GM19395 (cell line): ENCODE measurements at regions not wholly inside any gene's neighbourhood (a gene's known extent, or its start where the extent isn't known, plus 50 kb on each side); places are given as distances from the start of the nearest gene placed in this dataset.

Experiments
- ATAC-seq: cut with Tn5 transposase; IDR thresholded peaks from one replicate; pipeline ENCODE4 v1.9.1; 2021; ENCODE audit warnings: mild to moderate bottlenecking, moderate library complexity; ENCODE audit not compliant: unreplicated experiment

DNA sequence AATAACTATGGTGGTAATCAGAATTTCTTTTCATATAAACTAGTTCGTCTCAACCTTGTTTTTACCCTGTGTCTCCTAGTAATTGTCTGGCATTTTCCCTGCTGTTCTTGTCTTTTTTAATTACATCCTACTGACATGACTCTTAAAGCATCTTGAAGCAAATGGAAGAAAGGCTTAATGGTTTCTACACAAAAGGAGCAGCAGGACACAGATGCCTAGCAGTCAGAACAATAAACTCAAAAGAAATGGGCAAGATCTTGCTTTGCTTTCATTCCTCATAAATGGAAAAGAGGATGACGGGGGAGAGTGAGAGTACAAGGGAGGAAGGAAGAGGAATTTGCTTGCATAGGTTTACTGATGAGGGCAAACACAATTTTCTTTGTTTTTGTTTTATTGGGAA, 293.2 kb upstream of the EMCN start:
- ATAC-seq, result no peak

DNA sequence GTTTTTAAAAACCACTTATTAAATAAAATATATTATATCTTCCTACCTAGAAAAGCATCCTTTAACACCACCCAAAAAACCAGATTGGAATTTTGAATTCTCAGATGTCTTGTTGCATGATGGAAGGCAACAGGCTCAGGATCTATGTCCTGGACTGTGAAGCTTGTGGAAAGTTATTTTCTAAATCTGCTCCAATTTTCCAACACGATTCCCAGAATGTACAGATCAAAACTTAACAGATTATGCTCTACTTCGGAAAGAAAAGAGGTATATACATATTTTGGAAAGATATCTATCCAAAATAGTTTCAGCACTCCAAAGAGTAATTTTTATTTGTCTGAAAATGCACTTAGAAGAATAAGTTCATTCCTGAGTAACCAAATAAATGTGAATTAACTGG, 291.7 kb upstream of the EMCN start:
- ATAC-seq, result no peak

DNA sequence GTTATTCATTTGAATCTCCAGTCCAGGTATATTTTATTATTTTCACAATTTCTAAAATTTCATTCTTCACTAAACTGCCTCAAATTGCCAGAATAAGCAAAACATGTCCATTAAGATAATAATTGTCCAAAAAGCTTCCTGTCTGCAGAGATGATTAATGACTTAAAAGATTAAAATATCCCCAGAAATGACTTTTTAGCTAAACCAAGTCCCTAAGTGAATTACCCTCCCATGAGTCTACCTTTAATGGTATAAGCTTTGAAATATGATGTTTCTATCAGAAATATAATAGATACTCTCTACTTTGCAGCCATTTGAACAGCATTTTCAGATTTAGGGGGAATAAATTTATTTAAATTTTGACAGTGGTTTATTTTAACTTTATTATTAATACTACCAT, 289.2 kb upstream of the EMCN start:
- ATAC-seq, result no peak

DNA sequence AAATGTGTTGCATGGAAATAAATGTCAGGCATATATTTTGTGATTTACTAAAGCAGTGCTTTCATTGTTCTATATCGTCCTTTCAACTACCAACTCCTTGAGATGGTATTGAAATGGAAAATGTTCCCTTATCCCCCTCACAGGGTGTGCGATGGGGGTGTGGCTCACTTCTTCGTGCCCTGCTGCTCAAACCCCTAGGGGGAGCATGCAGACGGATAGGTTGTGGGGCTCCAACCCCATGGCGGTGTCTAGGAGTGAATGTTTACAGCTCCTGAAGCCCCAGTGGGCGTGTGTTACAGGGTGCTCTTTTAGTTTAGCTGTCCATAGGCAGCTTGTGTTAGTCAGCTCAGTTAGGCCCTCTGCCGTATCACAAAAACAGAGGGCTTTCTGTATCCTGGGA, 287.7 kb upstream of the EMCN start:
- no peak for ATAC-seq

DNA sequence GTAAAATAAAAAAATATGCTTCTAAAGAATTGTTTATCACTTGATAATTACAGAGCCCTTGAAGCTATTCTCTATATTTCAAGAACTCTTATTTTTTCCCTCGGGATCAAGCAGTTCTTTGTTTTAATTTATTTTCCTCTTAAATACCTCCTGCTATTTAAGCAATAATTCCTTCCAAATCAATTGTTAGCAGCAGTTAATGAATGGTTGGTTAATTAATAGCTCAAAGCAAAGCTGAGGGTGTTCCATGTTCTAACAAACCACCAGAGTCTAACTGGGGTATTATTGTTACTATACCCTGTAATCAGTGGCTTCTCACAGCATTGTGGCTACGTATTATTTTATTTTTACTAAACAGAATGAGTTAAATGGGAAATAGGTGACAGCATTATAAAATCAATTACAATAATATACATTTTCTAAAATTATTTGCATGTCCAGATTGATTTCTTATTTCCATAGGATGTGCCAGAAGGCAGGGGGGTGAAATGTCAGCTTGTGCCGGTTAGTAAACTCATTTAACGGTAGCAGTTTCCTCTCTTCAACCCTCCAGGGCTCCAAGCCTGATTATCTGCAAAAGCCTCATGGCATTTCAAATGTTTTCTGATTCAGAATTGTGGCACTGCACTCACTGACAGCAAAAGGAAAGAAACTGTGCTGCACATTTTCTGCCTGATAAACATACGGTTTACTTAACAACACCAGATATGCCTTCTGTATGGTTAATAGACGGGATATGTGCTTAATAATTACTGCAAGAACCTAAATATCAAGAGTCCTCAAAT, 286.9 kb upstream of the EMCN start:
- ATAC-seq, result no peak

DNA sequence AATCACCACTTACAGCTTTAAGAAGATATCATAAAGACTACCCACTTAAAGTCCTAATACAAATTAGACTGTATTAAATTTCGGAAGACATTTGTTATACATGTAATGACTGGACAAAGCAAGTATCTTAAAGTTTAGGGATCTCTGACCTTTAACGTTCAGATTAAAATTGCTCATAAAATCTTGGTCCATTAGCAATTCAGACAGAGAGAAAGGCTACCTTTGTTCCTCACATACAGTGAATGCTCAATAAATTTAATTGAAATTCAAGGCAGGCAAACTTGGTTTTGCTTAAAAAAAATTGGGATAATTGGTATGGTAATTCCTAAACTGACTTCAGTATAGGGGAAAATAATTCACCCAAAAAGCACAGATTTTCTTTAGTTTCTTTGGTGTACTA, 285.9 kb upstream of the EMCN start:
- ATAC-seq, result no peak

DNA sequence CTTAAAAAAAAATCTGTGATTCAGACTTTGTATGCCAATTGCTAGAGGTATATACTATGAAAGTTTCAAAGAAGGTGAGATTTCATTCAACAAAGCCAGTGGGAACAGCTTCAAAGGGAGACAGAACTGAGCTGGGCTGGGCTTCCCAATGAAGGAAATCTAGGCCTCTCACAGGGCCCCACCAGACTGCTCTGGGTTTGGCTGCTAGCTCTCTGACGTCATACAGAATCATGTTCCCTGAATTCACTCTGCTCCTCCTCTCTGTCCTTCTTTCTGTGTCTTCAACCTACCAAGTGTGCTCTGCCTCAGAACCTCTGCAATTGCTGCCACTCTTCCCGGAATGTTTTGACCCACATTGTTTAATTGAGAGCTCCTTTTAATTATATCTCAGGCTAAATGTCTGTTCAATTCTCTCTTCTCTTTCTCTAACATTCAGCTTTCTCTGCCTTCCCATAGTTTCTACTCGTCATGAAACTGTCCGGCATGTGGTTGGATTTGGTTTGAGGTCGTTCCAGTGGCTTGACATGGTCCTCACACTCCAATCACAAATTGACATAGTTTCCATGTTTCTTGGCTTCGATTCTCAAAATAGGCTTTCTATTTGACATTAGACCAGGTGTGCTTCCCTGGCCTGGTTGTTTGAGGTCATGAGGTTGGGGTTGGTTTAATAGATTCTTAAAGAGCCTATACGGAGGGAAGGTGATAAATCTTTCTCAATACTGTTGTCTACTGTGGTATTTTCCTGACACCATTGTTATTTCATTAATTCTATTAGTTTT, 282.1 kb upstream of the EMCN start:
- ATAC-seq, result no peak

DNA sequence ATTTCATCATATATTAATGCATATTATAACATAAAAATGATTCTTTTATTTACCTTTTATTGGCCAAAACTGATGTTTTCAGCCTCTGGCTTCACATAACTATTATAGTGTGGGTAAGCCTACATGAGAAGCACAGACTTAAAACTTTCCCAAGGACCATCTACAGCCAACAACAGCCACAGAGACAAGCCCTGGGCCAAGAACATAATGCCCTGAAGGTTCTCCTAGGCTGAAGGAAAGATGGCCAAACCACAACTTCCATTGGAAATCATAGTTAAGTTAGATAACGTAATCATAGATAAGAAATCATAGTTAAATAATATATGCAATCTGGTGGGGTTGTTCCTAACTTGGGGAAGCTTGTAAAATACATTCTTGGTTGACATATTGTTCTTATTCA, 280.0 kb upstream of the EMCN start:
- no peak for ATAC-seq

DNA sequence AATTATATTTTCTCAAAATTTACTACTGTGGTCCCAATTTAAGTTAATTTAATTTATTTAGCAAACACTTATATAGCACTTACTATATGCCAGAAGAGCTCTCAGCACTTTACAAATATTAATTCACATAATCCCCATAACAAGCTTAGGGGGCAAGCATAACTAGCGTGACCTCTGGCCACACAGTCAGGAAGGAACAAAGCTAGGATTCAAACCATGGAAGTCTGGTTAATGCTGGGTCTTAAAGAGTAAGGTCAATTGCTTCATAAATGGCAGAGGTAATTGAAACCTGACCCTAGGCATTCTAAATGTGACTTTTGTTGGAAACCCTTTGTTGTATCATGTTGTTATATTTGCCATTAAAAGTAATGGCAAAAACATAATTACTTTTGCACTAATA, 279.5 kb upstream of the EMCN start:
- no peak for ATAC-seq

DNA sequence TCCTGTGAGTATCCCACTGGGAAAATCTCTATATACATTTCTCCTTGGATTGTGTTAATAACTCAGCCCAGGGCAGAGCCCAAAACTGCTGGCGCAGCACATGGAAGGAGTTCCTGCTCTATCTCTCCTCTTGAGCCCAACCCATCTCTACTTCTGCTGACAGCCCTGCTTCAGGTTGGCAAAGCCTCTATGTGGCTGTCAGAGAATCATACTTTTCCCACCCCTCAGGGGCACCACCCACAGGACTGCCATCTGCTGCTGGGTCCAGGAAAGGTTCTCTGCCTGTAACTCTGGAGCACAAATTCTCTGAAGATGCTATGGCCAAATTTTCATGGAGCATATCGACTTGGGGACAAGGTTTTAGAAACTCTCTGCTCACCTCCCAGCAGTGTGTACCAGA, 278.5 kb upstream of the EMCN start:
- ATAC-seq, result no peak

DNA sequence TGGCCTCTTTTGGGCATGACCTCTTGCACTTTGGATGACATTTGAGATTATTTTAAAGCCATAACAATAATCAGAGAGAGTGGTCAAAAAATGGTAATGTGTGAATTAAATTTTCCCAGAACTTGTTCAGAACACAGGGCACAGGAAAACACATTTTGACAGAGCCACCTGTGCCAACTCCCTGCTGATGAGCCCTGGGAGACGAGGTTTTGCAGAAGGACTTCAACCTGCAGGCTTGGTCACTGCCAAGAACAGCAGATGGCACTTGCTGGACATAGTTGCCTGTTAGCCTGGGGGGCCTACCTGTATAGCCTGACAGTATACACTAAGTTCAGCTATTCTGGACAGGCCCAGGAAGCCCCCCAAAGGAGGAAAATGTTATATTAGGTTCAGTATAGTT, 277.8 kb upstream of the EMCN start:
- no peak for ATAC-seq

DNA sequence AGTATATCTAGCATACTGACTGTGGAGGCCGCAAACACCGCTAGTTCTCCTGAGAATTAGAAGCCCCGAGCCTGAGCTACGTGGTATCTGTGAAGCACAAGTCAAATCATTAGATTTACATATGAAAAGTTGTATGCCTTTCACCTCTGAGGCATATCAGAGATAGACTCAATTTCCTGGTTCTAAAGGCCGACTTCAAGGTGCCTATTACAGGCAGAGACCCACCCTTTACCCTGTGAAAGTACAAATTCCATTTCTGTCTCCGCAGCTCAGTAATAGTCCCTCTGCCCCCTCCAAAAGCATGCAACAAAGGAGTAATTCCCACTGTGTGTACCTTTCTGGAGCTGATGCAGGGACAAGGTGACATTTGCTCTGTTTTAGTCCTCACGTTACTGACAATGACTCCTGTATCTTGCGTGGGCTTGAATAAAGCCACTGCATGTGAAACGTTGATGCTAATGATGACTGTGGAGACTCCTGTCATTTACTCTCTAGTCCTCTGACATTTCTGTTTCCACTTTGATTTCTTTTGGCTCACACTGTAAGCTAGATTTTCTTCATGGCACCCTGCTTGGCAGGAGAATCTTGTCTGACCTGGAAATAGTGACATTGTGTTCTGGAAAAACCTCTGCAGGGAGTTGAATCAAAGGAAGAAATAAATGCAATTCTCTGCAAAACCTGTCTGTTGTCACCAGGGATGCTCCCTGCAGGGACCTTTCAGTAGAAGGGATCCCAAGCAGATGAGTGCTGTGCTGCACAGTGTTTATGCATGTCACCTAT, 273.2 kb upstream of the EMCN start:
- ATAC-seq, result no peak

DNA sequence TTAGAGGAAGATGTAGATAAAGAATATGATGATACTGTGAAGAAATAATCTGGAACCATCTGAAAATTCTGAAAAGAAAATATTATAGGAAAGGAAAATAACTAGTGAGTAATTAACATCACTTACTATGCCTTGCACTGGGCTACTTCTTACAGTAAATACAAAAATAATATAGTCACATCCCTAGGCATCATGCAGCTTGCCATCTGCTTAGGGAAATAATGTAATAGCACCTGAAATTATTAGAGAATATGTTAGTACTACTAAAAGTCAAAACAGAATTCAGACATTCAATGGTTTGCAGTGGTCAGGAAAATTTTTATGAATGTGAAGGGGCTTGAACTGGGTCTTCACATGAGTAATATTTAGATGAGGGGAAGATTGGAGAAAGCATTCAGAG, 272.2 kb upstream of the EMCN start:
- ATAC-seq, result no peak

DNA sequence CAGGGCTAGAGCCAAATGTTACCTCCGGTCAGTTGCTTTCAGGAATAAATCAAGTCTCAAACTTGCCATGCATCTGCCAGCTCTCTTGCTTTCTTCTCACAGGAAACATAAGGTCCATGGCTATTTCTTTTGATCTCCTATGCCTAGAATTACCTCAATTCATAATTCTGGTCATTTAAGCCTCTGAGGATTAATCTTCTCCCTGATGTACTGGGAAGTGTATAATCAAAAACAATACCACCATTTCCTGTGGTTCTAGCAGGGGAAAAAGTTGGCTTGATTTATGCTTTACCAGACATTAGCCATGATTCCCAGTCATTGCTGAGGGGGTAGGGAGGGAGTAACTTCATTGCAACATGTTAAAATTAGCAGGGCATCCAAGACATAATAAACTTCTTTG, 268.7 kb upstream of the EMCN start:
- ATAC-seq, result no peak

DNA sequence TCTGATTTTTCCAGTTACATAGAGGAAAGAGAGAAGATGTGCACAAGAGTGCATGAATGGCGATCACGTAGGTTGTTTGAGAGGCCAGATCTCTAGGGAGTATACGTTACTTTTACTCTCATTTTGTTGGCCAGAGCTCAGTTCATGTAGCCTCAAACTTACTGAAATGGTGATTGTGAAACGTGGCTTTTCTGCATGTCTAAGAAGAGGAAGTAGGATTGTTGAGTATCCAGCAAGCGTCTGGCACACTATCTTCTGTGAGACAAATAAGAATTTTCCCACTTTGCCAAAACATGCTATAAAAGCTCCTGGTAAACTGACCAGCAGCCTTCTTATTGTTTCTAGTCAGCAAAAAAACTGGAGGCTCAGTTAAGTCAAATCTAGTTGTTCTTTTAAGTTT, 264.5 kb upstream of the EMCN start:
- no peak for ATAC-seq

DNA sequence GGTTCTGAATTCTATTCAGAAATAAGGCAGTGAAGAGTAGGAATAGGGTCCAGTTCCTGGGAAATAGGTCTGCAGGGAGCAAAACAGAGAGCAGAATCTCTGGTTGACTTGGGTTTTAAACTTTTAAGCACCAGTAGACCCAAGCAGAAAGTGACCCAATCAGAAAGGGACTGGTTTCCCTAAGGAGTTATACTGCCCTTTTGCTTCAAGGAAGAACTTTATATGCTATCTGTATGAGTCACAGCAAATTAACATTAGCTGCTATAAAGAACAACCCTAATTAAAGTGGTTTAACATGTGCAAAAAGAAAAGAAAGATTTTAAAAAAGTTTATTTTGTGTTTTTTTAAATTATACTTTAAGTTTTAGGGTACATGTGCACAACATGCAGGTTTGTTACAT, 263.6 kb upstream of the EMCN start:
- no peak for ATAC-seq

DNA sequence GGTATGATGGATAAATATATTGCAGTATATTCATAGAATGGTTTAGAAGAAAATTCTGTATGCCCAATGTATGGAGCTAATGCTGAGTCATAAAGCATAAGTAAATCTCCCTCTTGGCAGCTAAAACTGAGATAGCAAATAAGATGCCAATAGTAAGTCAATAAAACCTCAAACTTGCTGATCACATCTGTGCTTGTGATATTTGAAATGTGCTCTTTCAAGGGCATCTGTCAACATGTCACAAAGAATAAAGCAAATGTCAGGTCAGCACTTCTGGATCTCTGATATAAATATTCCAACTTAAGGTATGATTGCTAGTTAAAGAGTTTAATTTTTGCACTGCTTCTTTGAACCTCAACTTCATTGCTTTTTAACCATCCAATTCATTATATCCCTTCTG, 262.3 kb upstream of the EMCN start:
- no peak for ATAC-seq

DNA sequence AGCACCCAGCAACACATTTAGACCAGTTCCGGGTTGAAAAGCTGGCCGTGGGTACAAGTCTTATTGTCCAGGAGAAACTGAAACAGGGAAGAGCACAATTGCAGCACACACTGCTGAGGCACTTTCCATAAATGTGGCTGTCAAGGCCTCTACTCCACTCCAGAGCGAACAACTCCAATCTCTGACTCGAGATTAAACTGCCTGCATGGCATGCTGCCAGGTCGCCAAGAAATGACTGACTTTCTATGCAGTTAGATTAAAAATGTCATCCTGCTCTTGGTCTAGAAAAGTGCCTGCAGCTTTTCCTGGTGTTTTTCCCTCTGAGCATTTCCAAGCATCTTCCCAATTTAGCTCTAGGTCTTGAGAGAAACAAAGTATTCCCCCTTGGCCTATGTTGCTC, 260.6 kb upstream of the EMCN start:
- no peak for ATAC-seq

DNA sequence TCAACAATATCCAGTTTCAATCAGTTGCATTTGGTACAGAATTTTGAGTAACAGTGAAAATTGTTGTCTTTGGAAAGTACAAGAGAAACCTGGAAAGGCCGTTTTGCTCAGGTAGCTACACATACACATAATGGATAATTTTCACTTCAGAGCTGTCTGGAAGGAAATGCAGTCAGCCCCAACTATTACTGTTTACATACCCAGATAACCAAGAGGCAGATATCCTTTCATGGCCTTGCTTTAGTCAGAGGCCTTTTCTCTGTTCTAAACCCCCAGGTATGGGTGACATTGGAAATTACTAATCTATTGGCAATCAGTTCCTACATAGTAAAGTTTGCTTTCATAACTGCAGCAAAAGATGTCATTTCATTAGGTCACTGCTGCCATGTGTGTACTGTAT, 244.9 kb upstream of the EMCN start:
- no peak for ATAC-seq

DNA sequence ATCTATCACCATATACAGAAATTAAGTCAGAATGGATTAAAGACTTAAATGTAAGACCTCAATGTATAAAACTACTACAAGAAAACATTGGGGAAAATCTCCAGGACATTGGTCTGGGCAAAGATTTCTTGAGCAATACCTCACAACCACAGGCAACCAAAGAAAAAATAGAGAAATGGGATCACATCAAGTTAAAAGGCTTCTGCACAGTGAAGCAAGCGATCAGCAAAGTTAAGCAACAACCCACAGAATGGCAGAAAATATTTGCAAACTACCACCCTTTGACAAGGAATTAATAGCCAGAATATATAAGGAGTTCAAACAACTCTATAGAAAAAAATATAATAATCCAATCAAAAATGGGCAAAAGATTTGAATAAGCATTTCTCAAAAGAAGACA, 236.9 kb upstream of the EMCN start:
- ATAC-seq, result no peak

DNA sequence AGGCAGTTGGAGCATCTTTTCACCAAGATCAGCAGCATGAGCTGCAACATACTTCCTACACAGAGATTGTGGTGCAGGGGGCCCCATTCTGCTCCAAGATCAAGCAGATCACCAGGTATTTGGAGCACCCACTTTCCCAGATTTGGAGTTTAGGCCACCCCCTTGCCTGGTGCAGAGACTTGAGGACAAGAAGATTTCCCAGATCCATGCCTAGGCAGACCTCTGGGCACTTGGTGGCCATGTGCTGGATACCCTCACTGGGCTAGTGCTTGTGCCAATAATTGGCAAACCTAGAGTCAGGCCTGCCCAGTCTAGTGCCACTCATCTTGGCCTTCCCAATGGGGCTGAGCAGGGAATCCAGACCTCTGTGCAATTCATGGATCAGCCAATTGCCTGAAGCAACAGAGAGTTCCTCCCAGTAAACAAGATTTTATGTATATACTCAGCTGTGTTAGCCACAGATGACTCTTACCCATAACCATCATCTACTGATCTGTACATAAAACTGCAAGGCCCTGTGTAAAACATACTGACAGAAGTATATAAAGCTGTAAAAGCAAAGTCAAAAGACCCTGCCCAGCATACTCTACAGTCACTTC, 228.4 kb upstream of the EMCN start:
- ATAC-seq, result no peak
